GM23338 (cell line): ENCODE measurements at regions not wholly inside any gene's neighbourhood (a gene's known extent, or its start where the extent isn't known, plus 50 kb on each side); places are given as distances from the start of the nearest gene placed in this dataset.

Experiments used
- ATAC-seq: fragments of 200-7000 bp; cut with Tn5 transposase; 3 replicates; pipeline ENCODE4 v1.9.1; 2020
- DNase-seq: peaks from one replicate; pipeline ENCODE4 v3.0.0-alpha.2; 2015; ENCODE audit warnings: low spot score
- H2AFZ ChIP-seq: fragments of 200-600 bp; sonication (generic); 2 replicates; pipeline ENCODE4 v1.8.0; 2016; ENCODE audit warnings: antibody characterized with exemption, mild to moderate bottlenecking, moderate library complexity
- H3F3A ChIP-seq: fragments of 200-600 bp; sonication (generic); replicated peaks from 2 replicates; pipeline ENCODE4 v1.8.0; 2017; ENCODE audit warnings: antibody characterized with exemption, mixed run types, low read depth
- H3K27ac ChIP-seq: fragments of 200-600 bp; sonication (generic); 2 replicates; pipeline ENCODE4 v1.6.1; 2016; ENCODE audit warnings: low read depth
- H3K27me3 ChIP-seq: fragments of 200-600 bp; sonication (generic); 2 replicates; pipeline ENCODE4 v1.8.0; 2016; ENCODE audit warnings: mild to moderate bottlenecking, mixed run types, moderate library complexity; ENCODE audit not compliant: insufficient read depth
- H3K36me3 ChIP-seq: fragments of 200-600 bp; sonication (generic); 2 replicates; pipeline ENCODE4 v1.8.0; 2016; ENCODE audit warnings: mild to moderate bottlenecking; ENCODE audit not compliant: insufficient read depth
- H3K4me1 ChIP-seq: fragments of 200-600 bp; sonication (generic); 2 replicates; pipeline ENCODE4 v1.8.0; 2016; ENCODE audit warnings: mild to moderate bottlenecking, moderate library complexity; ENCODE audit not compliant: insufficient read depth
- H3K4me2 ChIP-seq: fragments of 200-600 bp; sonication (generic); 2 replicates; pipeline ENCODE4 v1.7.1; 2017; ENCODE audit warnings: mixed run types
- H3K4me3 ChIP-seq: fragments of 200-600 bp; sonication (generic); 2 replicates; pipeline ENCODE4 v1.6.1; 2016; ENCODE audit warnings: mixed run types
- H3K79me2 ChIP-seq: fragments of 200-600 bp; sonication (generic); replicated peaks from 2 replicates; pipeline ENCODE4 v1.8.0; 2017; ENCODE audit warnings: mild to moderate bottlenecking; ENCODE audit not compliant: insufficient read depth
- H3K9me2 ChIP-seq: fragments of 200-600 bp; sonication (generic); 2 replicates; pipeline ENCODE4 v1.8.0; 2017; ENCODE audit not compliant: insufficient read depth
- H4K20me1 ChIP-seq: fragments of 200-600 bp; sonication (generic); replicated peaks from 2 replicates; pipeline ENCODE4 v1.8.0; 2017; ENCODE audit warnings: mild to moderate bottlenecking; ENCODE audit not compliant: insufficient read depth
- H3K27ac Mint-ChIP-seq: 2 replicates; pipeline ENCODE4 v1.8.0; 2020; ENCODE audit warnings: inconsistent platforms, mild to moderate bottlenecking, moderate library complexity, mixed read lengths
- H3K27me3 Mint-ChIP-seq: 3 replicates; pipeline ENCODE4 v1.8.0; 2022; ENCODE audit warnings: low read depth, mild to moderate bottlenecking, moderate library complexity, mixed read lengths, inconsistent platforms; ENCODE audit not compliant: insufficient read depth, poor library complexity
- H3K36me3 Mint-ChIP-seq: 3 replicates; pipeline ENCODE4 v1.8.0; 2021; ENCODE audit warnings: low read depth, mild to moderate bottlenecking, inconsistent platforms, moderate library complexity, mixed read lengths
- H3K4me1 Mint-ChIP-seq: 3 replicates; pipeline ENCODE4 v1.8.0; 2020; ENCODE audit warnings: mild to moderate bottlenecking, inconsistent platforms, mixed read lengths
- H3K4me3 Mint-ChIP-seq: 3 replicates; pipeline ENCODE4 v1.8.0; 2021; ENCODE audit warnings: moderate library complexity, mild to moderate bottlenecking, inconsistent platforms, mixed read lengths
- H3K9me3 Mint-ChIP-seq: 3 replicates; pipeline ENCODE4 v1.8.0; 2020; ENCODE audit warnings: moderate library complexity, mild to moderate bottlenecking, inconsistent platforms, mixed read lengths
- ETS1 ChIP-seq: IDR thresholded peaks from 2 replicates; pipeline ENCODE4 v1.6.1; 2016; ENCODE audit warnings: antibody characterized with exemption
- EZH2phosphoT487 ChIP-seq: fragments of 200-600 bp; sonication (generic); IDR thresholded peaks from one replicate; pipeline ENCODE4 v1.8.1; 2018; ENCODE audit warnings: antibody characterized with exemption; ENCODE audit not compliant: unreplicated experiment
- STAT1 ChIP-seq: IDR thresholded peaks from one replicate; pipeline ENCODE4 v1.6.1; 2016; ENCODE audit warnings: antibody characterized with exemption; ENCODE audit not compliant: unreplicated experiment
- TF ChIP-seq, protein P1 (sequence below): fragments of 250-450 bp; sonication (Bioruptor Pico); IDR thresholded peaks from 2 replicates; pipeline ENCODE4 v1.5.0; 2020; ENCODE audit warnings: mild to moderate bottlenecking, moderate library complexity

DNA sequence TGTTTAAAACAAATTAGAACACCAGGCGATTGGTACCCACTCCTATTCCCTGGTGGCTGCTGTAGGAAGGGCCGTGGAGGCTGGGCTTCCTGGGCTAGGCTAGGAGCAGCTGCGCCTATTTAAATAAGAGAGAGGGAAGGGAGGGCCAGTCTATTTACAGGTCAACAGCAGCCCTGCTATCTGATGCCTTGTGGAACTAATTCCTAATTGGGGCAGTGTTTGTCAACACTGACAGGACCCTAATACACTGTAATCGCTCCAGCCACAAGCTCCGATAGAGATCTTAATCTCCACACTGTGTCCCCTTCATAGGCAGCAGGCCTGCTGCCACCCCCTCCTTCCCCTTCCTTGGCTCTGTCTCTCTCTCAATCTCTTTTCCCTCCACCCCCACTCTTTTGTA lies 116.9 kb upstream of the SOX14 start:
- 0 out of 2 replicates have a peak overlapping the region, but pooled peaks have one; percentile 4 for H3K4me3 ChIP-seq
- H3K4me1 ChIP-seq, result peaks cover 25% of the 10 kb centered on the region
- no peaks in the 10 kb centered on the region for H3K9me3 Mint-ChIP-seq
- no peaks in the 10 kb centered on the region for H3K79me2 ChIP-seq
- H3K27me3 Mint-ChIP-seq, result peaks cover 3% of the 10 kb centered on the region
- H3K27ac ChIP-seq, result no peak overlapping the region
- no peaks in the 10 kb centered on the region for H3F3A ChIP-seq
- no peaks in the 10 kb centered on the region for H3K9me2 ChIP-seq
- H4K20me1 ChIP-seq, result no peaks in the 10 kb centered on the region
- no peak overlapping the region; the same call in 1 of the 2 replicates for H3K27ac Mint-ChIP-seq
- no peaks in the 10 kb centered on the region for H3K27me3 ChIP-seq
- peak; percentile 82 for DNase-seq
- H2AFZ ChIP-seq, result peak overlapping the region; percentile 56
- TF ChIP-seq, protein P1, sequence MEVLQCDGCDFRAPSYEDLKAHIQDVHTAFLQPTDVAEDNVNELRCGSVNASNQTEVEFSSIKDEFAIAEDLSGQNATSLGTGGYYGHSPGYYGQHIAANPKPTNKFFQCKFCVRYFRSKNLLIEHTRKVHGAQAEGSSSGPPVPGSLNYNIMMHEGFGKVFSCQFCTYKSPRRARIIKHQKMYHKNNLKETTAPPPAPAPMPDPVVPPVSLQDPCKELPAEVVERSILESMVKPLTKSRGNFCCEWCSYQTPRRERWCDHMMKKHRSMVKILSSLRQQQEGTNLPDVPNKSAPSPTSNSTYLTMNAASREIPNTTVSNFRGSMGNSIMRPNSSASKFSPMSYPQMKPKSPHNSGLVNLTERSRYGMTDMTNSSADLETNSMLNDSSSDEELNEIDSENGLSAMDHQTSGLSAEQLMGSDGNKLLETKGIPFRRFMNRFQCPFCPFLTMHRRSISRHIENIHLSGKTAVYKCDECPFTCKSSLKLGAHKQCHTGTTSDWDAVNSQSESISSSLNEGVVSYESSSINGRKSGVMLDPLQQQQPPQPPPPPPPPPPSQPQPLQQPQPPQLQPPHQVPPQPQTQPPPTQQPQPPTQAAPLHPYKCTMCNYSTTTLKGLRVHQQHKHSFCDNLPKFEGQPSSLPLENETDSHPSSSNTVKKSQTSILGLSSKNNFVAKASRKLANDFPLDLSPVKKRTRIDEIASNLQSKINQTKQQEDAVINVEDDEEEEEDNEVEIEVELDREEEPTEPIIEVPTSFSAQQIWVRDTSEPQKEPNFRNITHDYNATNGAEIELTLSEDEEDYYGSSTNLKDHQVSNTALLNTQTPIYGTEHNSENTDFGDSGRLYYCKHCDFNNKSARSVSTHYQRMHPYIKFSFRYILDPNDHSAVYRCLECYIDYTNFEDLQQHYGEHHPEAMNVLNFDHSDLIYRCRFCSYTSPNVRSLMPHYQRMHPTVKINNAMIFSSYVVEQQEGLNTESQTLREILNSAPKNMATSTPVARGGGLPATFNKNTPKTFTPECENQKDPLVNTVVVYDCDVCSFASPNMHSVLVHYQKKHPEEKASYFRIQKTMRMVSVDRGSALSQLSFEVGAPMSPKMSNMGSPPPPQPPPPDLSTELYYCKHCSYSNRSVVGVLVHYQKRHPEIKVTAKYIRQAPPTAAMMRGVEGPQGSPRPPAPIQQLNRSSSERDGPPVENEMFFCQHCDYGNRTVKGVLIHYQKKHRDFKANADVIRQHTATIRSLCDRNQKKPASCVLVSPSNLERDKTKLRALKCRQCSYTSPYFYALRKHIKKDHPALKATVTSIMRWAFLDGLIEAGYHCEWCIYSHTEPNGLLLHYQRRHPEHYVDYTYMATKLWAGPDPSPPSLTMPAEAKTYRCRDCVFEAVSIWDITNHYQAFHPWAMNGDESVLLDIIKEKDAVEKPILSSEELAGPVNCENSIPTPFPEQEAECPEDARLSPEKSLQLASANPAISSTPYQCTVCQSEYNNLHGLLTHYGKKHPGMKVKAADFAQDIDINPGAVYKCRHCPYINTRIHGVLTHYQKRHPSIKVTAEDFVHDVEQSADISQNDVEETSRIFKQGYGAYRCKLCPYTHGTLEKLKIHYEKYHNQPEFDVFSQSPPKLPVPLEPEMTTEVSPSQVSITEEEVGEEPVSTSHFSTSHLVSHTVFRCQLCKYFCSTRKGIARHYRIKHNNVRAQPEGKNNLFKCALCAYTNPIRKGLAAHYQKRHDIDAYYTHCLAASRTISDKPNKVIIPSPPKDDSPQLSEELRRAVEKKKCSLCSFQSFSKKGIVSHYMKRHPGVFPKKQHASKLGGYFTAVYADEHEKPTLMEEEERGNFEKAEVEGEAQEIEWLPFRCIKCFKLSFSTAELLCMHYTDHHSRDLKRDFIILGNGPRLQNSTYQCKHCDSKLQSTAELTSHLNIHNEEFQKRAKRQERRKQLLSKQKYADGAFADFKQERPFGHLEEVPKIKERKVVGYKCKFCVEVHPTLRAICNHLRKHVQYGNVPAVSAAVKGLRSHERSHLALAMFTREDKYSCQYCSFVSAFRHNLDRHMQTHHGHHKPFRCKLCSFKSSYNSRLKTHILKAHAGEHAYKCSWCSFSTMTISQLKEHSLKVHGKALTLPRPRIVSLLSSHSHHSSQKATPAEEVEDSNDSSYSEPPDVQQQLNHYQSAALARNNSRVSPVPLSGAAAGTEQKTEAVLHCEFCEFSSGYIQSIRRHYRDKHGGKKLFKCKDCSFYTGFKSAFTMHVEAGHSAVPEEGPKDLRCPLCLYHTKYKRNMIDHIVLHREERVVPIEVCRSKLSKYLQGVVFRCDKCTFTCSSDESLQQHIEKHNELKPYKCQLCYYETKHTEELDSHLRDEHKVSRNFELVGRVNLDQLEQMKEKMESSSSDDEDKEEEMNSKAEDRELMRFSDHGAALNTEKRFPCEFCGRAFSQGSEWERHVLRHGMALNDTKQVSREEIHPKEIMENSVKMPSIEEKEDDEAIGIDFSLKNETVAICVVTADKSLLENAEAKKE (CRISPR knock-in tag), result no peak
- TF ChIP-seq ETS1, result no peak
- no peaks in the 10 kb centered on the region for H3K36me3 Mint-ChIP-seq
- H3K4me2 ChIP-seq, result peak overlapping the region; percentile 55
- peak; percentile 98 for ATAC-seq
- H3K36me3 ChIP-seq, result no peaks in the 10 kb centered on the region
- H3K4me3 Mint-ChIP-seq, result peak overlapping the region; percentile 16; the same call in 1 of the 3 replicates
- peaks cover 40% of the 10 kb centered on the region for H3K4me1 Mint-ChIP-seq

DNA sequence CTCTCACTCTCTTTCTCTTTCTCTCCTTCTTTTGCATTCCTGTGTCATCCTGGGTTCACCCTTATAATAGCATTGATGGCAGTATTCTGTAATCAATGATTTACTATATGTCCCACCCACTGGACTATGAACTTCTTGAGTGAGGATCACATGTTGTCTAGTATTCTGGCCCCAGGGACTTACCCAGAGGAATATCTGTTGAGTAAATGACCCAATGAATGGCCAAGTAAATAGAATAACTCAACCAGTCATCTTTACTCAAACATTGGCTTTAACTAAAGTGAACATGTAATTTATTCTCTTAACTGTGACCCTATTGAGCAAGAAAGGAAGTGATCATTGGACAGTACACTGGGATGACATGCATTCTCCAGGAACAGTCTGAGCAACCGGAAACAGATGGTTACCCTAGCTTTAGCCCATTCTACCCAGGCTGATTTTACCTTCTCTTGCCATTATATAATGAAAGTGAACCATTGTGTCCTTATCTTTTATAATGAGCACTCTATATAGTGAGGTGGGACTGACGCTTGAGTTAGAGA lies 94.5 kb upstream of the SOX14 start:
- H2AFZ ChIP-seq, result no peak overlapping the region
- no peaks in the 10 kb centered on the region for H3K79me2 ChIP-seq
- H3K4me1 Mint-ChIP-seq, result no peaks in the 10 kb centered on the region
- H3K27me3 Mint-ChIP-seq, result no peaks in the 10 kb centered on the region
- no peak overlapping the region for H3K4me3 ChIP-seq
- H3F3A ChIP-seq, result no peaks in the 10 kb centered on the region
- H3K27ac Mint-ChIP-seq, result no peak overlapping the region
- no peaks in the 10 kb centered on the region for H3K27me3 ChIP-seq
- H3K4me1 ChIP-seq, result no peaks in the 10 kb centered on the region
- DNase-seq (no peak), ATAC-seq (no peak)
- no peaks in the 10 kb centered on the region for H3K36me3 ChIP-seq
- H4K20me1 ChIP-seq, result no peaks in the 10 kb centered on the region
- H3K27ac ChIP-seq, result no peak overlapping the region
- no peaks in the 10 kb centered on the region for H3K36me3 Mint-ChIP-seq
- H3K9me3 Mint-ChIP-seq, result peaks cover 10% of the 10 kb centered on the region
- H3K4me2 ChIP-seq, result no peak overlapping the region
- H3K9me2 ChIP-seq, result peaks cover 7% of the 10 kb centered on the region; the same call in 1 of the 2 replicates
- H3K4me3 Mint-ChIP-seq, result no peak overlapping the region
- TF ChIP-seq EZH2phosphoT487, result no peak
- no peak for TF ChIP-seq STAT1
- TF ChIP-seq, protein P1 (CRISPR knock-in tag), result no peak
